Activated naive CD4-positive, alpha-beta T cell treated with anti-CD3 and anti-CD28 coated beads, Interleukin-2, amount 50 U/mL, for 24 hours (primary cell): ENCODE measurements at regions not wholly inside any gene's neighbourhood (a gene's known extent, or its start where the extent isn't known, plus 50 kb on each side); places are given as distances from the start of the nearest gene placed in this dataset.
"Not testable (repeated sequence)": the region's sequence is repeated elsewhere in the genome, so short reads cannot be mapped to it uniquely, and the experiment has no call there.

Experiments
- H3K27ac Mint-ChIP-seq: one replicate; pipeline ENCODE4 v1.8.0; 2021; ENCODE audit warnings: mild to moderate bottlenecking, mixed read lengths
- H3K27me3 Mint-ChIP-seq: one replicate; pipeline ENCODE4 v1.8.0; 2021; ENCODE audit warnings: mixed read lengths
- H3K36me3 Mint-ChIP-seq: one replicate; pipeline ENCODE4 v1.8.0; 2021; ENCODE audit warnings: mixed read lengths
- H3K4me1 Mint-ChIP-seq: one replicate; pipeline ENCODE4 v1.8.0; 2021; ENCODE audit warnings: mixed read lengths
- H3K4me3 Mint-ChIP-seq: one replicate; pipeline ENCODE4 v1.8.0; 2021; ENCODE audit warnings: mild to moderate bottlenecking, mixed read lengths
- H3K9me3 Mint-ChIP-seq: one replicate; pipeline ENCODE4 v1.8.0; 2021; ENCODE audit warnings: mixed read lengths

- no peaks in the 10 kb centered on the region for H3K27me3 Mint-ChIP-seq
- H3K36me3 Mint-ChIP-seq: no peaks in the 10 kb centered on the region
- peaks cover 4% of the 10 kb centered on the region for H3K4me1 Mint-ChIP-seq
- H3K9me3 Mint-ChIP-seq: no peaks in the 10 kb centered on the region
- H3K4me3 Mint-ChIP-seq: no peak overlapping the region
- H3K27ac Mint-ChIP-seq: no peak overlapping the region
Observed at GRCh38 chr14:37994846-37995372, 212.8 kb upstream of the SSTR1 start.

- no peaks in the 10 kb centered on the region for H3K36me3 Mint-ChIP-seq
- no peak overlapping the region for H3K27ac Mint-ChIP-seq
- no peaks in the 10 kb centered on the region for H3K9me3 Mint-ChIP-seq
- H3K4me3 Mint-ChIP-seq: no peak overlapping the region
- H3K27me3 Mint-ChIP-seq: no peaks in the 10 kb centered on the region
- H3K4me1 Mint-ChIP-seq: peaks cover 4% of the 10 kb centered on the region
Observed at GRCh38 chr14:37997017-37997416, 210.7 kb upstream of the SSTR1 start.

- Mint-ChIP-seq H3K27ac (no peak overlapping the region), H3K4me1 (peaks cover 7% of the 10 kb centered on the region), H3K27me3 (no peaks in the 10 kb centered on the region), H3K9me3 (no peaks in the 10 kb centered on the region), H3K36me3 (no peaks in the 10 kb centered on the region), H3K4me3 (no peak overlapping the region)
Observed at GRCh38 chr14:38000340-38000739, 207.4 kb upstream of the SSTR1 start.

DNA sequence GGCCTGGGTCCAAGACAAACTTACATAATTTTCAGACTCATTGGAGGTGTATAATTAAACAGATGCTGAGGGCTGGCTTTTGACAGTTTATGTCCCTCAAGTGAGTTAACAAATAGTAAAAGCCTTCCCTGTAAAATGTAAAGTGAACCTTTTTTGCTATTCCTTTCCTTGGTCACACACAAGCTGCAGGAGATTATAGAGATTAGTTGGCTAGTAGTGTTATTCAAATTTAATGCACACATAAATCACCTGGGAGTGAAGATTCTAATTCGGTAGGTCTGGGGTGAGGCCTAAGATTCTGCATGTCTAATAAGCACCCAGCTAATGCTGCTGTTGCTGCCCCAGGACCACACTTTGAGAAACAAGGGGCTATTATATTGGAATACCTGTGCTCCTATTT lies 206.2 kb upstream of the SSTR1 start:
- no peaks in the 10 kb centered on the region for H3K9me3 Mint-ChIP-seq
- H3K36me3 Mint-ChIP-seq: no peaks in the 10 kb centered on the region
- H3K4me1 Mint-ChIP-seq: peaks cover 7% of the 10 kb centered on the region
- no peak overlapping the region for H3K4me3 Mint-ChIP-seq
- H3K27ac Mint-ChIP-seq: no peak overlapping the region
- no peaks in the 10 kb centered on the region for H3K27me3 Mint-ChIP-seq

DNA sequence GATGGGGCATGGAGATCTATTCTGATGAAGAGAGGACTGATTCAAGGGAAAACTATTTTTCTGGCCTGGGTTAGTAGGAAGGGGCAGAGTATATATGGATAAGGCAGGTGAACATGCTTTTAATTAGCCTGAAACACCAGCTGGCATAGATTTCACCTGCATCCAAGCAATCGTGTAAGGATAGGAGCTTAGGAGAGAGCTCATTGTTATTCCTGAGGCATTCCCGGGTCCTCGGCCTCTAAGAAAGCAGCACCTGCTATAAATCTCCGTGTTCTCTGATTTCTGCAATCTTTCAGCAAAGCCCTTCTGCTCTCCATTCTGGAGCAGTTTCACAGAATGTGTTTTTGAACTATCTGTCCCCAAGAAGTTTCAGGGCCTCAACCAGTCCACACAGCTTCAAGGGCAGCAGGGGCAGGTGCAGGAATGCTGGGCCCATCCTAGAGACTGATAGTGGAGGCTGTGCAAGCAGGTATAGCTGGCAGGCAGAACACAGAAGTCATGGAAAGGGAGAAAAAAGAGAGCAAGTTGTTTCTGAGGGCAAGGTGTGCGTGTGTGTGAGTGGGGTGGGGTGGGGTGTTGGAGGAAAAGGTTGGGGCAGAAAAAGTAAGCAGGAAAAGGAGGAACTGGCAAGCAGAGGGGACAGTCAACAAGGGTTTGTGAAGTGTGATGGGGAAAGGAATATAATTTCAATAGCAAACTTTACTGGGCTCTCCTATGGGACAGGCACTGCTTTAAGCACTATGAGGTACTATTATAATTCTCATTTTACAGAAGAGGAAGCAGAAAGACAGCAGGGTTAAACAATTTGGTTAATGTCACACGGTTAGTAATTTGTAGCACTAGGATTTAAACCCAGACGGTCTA lies 203.7 kb upstream of the SSTR1 start:
- Mint-ChIP-seq H3K27ac (no peak overlapping the region), H3K4me3 (no peak overlapping the region), H3K4me1 (peaks cover 7% of the 10 kb centered on the region), H3K27me3 (no peaks in the 10 kb centered on the region), H3K9me3 (no peaks in the 10 kb centered on the region), H3K36me3 (no peaks in the 10 kb centered on the region)

GRCh38 chr14:38004610-38004879 lies 203.2 kb upstream of the SSTR1 start:
- Mint-ChIP-seq H3K4me3 (no peak overlapping the region), H3K36me3 (peaks cover 2% of the 10 kb centered on the region), H3K9me3 (no peaks in the 10 kb centered on the region), H3K27ac (no peak overlapping the region), H3K4me1 (peaks cover 7% of the 10 kb centered on the region), H3K27me3 (no peaks in the 10 kb centered on the region)

GRCh38 chr14:38011156-38011555 lies 196.5 kb upstream of the SSTR1 start:
- H3K27ac Mint-ChIP-seq, H3K27me3 Mint-ChIP-seq, H3K36me3 Mint-ChIP-seq, H3K4me3 Mint-ChIP-seq, H3K4me1 Mint-ChIP-seq: not testable (repeated sequence)
- H3K9me3 Mint-ChIP-seq: peaks cover 14% of the 10 kb centered on the region

DNA sequence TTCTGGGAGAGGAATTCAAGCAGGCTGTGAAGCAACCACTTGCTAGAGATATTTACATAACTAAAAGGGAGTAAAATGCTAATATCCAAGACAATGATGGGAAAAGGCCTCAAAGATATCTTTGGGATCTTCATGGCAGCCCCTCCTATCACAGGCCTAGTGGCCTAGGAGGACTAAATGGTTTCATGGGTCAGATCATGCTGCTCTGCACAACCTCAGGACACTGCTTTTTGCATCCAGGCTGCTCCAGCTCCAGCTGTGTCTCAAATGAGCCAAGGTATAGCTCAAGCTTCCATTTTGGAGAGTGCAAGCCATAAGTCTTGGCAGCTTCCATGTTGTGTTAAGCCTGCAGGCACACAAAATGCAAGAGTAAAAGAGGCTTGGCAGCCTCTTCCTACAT lies 195.6 kb upstream of the SSTR1 start:
- Mint-ChIP-seq H3K27ac (no peak overlapping the region), H3K27me3 (no peaks in the 10 kb centered on the region), H3K9me3 (peaks cover 14% of the 10 kb centered on the region), H3K36me3 (peaks cover 9% of the 10 kb centered on the region), H3K4me3 (no peak overlapping the region), H3K4me1 (peaks cover 3% of the 10 kb centered on the region)

DNA sequence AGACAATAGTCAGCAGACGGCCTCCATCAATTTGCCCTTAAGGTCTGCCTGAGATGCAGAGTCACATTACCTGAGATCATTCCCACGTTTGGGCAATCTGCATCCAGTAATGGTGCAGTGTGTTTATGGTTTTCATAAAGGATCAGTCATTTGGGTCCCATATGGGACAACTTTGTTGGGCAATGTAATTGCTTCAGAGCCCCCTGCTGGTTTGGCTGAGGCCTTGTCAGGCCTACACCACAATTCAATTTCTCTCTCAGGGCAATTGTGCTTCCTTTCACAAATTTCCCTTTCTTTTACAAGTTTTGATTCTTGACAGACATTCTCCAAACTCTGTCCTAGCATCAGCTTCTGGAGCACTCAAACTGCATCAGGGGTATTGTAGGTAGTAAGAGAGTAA lies 191.2 kb upstream of the SSTR1 start:
- H3K36me3 Mint-ChIP-seq: peaks cover 3% of the 10 kb centered on the region
- H3K27me3 Mint-ChIP-seq: no peaks in the 10 kb centered on the region
- H3K27ac Mint-ChIP-seq: no peak overlapping the region
- peaks cover 3% of the 10 kb centered on the region for H3K9me3 Mint-ChIP-seq
- peaks cover 3% of the 10 kb centered on the region for H3K4me1 Mint-ChIP-seq
- H3K4me3 Mint-ChIP-seq: no peak overlapping the region

DNA sequence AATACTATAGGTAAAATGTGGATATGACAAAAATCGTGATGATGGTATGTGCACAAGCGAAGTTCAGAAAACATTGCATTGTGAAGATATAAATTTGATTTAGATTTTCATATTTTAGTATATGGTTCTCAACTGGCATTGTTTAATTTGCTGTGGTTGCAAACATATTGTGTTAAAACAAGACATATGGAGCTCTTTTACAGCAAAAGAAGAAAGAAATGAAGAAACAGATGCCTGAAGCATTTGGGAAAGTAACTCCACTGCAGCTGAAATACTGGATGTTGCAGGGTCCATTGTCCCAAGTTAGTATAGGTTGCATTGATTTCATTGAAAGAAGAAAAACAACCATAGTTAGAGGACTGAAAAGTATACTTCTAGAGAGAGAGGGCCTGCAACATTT lies 185.8 kb upstream of the SSTR1 start:
- Mint-ChIP-seq H3K4me3 (no peak overlapping the region), H3K36me3 (peaks cover 10% of the 10 kb centered on the region), H3K4me1 (peaks cover 3% of the 10 kb centered on the region), H3K27ac (no peak overlapping the region), H3K9me3 (peaks cover 17% of the 10 kb centered on the region), H3K27me3 (no peaks in the 10 kb centered on the region)

- Mint-ChIP-seq H3K4me1 (peaks cover 2% of the 10 kb centered on the region), H3K27ac (no peak overlapping the region), H3K9me3 (peaks cover 22% of the 10 kb centered on the region), H3K27me3 (no peaks in the 10 kb centered on the region), H3K36me3 (peaks cover 12% of the 10 kb centered on the region), H3K4me3 (no peak overlapping the region)
Observed at GRCh38 chr14:38022775-38023174, 184.9 kb upstream of the SSTR1 start.

DNA sequence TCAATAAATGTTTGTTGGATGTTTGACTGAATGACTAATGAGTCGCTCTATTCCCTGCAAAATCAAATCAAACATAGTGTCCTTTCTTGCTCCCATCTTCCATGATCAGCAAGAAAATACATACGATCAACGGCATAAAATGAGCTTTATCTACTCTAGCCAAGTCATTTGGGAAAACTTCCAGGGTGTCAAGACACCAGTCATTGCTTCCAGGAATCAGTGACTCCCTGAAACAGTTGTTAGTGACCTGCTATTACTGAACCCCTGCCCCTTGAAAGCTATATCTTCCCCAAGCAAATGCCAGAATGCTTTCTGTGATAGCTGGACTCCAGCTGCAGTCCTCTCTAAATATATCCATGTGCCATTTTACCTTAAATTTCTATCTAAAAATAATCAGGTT lies 169.5 kb upstream of the SSTR1 start:
- Mint-ChIP-seq H3K4me3 (no peak overlapping the region), H3K27ac (no peak overlapping the region), H3K4me1 (peaks cover 22% of the 10 kb centered on the region), H3K27me3 (no peaks in the 10 kb centered on the region), H3K9me3 (peaks cover 6% of the 10 kb centered on the region), H3K36me3 (peaks cover 3% of the 10 kb centered on the region)

DNA sequence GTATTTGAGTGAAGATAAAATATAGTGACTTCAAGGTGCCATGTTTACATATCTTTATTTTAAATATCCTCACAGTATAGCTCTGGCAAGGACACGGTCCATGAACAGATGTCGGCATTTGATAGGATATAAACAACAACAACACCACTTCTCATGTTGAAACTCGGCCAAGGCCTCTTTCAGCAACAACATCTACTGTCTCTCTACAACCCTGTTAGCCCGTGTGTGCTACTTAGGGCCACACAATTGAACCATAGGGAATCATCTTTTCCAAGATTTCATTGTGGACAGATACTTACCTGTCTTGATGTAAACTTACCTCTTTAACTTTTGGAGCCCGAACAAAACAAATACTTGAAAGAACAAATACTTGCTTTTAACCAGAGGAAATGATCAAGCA lies 168.7 kb upstream of the SSTR1 start:
- Mint-ChIP-seq H3K27ac (no peak overlapping the region), H3K36me3 (peaks cover 3% of the 10 kb centered on the region), H3K4me1 (peaks cover 20% of the 10 kb centered on the region), H3K27me3 (no peaks in the 10 kb centered on the region), H3K4me3 (no peak overlapping the region), H3K9me3 (peaks cover 4% of the 10 kb centered on the region)

GRCh38 chr14:38039496-38039895 lies 168.2 kb upstream of the SSTR1 start:
- Mint-ChIP-seq H3K27me3 (no peaks in the 10 kb centered on the region), H3K27ac (no peak overlapping the region), H3K4me3 (no peak overlapping the region), H3K36me3 (no peaks in the 10 kb centered on the region), H3K4me1 (peaks cover 15% of the 10 kb centered on the region), H3K9me3 (no peaks in the 10 kb centered on the region)

DNA sequence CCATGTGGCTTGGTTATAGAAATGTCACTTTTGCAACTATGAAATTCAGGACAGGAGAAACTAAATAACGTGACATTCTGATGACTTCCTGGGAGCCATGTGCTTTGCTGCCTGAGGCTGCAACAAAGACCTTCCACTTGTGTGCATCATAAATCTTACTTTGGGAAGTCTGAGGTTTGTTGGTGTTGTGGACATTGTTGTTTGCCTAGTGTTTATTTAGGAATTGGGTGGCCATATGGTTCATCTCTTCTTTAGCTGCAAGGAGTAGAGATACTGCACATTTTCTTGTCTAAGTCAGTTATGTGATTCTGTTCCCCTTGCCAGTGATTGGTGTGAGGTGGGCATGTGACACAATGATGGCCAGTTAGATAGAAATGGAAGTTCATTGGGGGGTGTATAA lies 167.3 kb upstream of the SSTR1 start:
- Mint-ChIP-seq H3K4me1 (peaks cover 6% of the 10 kb centered on the region), H3K27ac (no peak overlapping the region), H3K27me3 (no peaks in the 10 kb centered on the region), H3K36me3 (no peaks in the 10 kb centered on the region), H3K9me3 (no peaks in the 10 kb centered on the region), H3K4me3 (no peak overlapping the region)

GRCh38 chr14:38042322-38042721 lies 165.4 kb upstream of the SSTR1 start:
- H3K9me3 Mint-ChIP-seq: no peaks in the 10 kb centered on the region
- H3K36me3 Mint-ChIP-seq: no peaks in the 10 kb centered on the region
- H3K27me3 Mint-ChIP-seq: no peaks in the 10 kb centered on the region
- no peak overlapping the region for H3K27ac Mint-ChIP-seq
- H3K4me3 Mint-ChIP-seq: no peak overlapping the region
- peaks cover 15% of the 10 kb centered on the region for H3K4me1 Mint-ChIP-seq

GRCh38 chr14:38044710-38045109 lies 163.0 kb upstream of the SSTR1 start:
- Mint-ChIP-seq H3K4me1 (peaks cover 18% of the 10 kb centered on the region), H3K27ac (no peak overlapping the region), H3K36me3 (peaks cover 3% of the 10 kb centered on the region), H3K9me3 (peaks cover 11% of the 10 kb centered on the region), H3K27me3 (no peaks in the 10 kb centered on the region), H3K4me3 (no peak overlapping the region)
